ENCODE measurements at regions not wholly inside any gene's neighbourhood (a gene's known extent, or its start where the extent isn't known, plus 50 kb on each side); places are given as distances from the start of the nearest gene placed in this dataset.

DNA sequence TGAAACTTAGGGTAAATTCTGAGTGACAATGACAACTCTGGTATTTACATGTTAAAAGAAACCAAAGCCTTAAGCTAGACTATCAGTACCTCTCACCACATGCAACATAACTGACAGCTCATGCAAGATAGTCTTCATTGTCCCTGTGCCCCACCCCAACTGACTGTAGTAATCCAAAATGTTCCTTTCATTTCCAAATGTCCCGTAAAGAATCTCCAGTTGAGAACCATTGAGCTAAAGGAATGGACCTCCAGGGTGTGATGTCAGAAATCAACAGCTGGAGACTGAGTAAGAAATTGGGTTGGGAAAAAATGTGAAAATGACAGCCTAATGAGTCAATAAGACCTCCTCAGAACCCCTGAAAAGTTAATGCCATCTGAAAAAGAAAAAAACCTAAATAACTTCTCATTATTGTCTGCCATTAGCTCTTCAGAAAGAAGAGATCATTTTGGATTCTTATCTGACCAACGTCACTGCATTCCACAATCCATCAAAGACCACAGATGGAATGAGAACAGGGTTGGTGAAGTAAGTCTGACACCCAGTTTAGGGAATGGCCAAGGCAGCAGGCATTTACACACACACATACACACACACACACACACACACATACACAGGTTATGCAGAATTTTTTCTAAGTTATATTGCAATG lies 51.7 kb upstream of the ACVR2A start:
- no peak for DNase-seq

GRCh38 chr2:147790580-147790979 lies 54.2 kb upstream of the ACVR2A start:
- no peak for DNase-seq

GRCh38 chr2:147789720-147790119 lies 55.1 kb upstream of the ACVR2A start:
- no peak for DNase-seq

DNA sequence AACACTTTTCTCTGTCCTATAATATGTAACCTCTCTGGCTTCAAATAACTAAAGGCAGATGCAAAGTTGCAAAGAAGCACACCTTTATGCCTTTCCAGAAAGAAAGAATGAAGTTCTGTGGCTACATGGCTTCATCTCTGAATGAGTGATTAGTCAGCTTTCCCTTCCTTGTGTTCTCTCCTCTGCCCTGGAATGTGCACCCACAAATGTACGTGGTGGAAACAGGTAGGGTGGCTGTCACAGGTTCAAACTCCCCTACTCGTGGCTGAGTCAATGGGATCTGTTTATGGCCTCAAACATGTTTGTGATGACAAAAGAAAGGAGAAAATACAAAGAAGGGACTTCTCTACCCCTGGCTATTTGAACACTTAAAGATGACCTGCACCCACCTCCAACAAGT lies 55.5 kb upstream of the ACVR2A start:
- DNase-seq: no peak

- DNase-seq: no peak
These were observed 62.5 kb upstream of the ACVR2A start for GRCh38 chr2:147782141-147782930.

DNA sequence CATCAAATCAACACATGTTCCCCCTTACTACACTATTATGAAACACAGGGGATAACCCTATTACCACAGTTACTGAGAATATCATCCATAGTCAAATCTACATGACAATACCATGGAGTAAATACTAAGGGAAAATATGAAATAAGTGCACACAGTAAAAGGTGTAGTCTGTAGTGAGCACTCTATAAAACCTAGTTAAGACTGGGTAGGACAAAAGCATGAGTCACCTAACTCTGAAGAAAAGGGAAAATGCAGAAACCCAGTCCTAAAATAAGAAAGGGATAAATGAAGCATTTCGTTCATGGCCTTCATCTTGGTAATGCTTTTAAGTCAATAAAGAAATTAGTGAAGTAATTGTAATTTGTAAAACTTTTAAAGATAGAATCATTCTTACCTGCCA lies 65.4 kb upstream of the ACVR2A start:
- no peak for DNase-seq

DNA sequence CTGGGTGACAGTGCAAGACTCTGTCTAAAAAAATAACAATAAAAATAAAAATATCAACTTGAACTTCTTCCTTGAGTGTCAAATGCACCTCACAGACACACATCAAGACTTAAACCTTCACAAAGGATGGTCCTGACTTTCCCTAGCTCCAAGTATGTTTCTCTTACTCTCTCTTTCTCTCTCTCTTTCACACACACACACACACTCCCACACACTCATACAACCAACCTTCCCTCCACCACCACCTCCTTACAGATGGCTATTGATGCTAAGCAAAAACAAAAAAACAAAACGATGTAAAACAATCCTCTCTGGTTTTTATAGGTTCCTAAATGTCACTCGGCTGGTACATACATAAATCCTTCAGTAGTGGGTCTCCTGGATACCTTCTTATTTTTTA lies 67.4 kb upstream of the ACVR2A start:
- DNase-seq: no peak

DNA sequence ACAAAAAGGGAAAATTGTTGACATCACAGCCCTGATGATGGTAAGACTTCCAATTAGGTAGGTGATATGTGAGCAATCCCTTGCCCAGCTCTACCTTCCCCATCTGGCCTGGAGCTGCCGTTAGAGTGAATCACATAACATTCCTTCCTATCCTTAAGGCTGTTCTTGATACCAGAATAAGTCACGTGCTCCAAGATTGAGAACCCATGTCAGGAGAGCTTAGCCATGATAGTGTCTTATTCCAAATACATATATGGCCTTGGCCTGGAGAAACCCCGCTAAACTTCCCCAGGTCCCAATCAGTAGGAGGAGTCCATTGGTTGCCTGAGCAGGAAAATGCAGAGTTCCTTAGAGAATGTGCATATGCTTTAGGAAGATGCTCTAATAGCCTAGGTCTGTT lies 70.0 kb upstream of the ACVR2A start:
- DNase-seq: no peak

DNA sequence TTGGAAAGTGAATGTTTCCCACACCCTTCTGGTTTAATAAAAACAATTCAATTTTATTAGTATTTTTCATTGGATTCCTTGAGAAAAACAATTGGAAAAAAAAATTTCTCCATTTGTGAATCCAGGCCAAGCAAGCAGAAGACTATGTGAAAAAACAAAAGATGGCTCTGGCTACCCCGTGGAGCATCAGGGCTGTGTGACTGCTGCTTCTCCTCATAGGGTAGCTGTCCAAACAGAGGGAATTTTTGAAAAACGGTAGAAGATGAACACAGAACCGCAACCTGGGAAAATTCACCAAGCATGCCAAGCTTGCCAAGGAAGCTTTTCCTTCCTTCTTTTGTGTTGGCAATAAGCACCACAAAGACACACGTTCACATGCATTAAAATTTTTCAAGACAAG lies 71.3 kb upstream of the ACVR2A start:
- DNase-seq: no peak

- DNase-seq: no peak
These were observed 72.0 kb upstream of the ACVR2A start for GRCh38 chr2:147772781-147773180.

GRCh38 chr2:147763861-147764260 lies 81.0 kb upstream of the ACVR2A start:
- no peak for DNase-seq

GRCh38 chr2:147760984-147761383 lies 83.8 kb upstream of the ACVR2A start:
- no peak for DNase-seq

- DNase-seq: no peak
These were observed 85.3 kb upstream of the ACVR2A start for GRCh38 chr2:147759536-147759935.

GRCh38 chr2:147758821-147759220 lies 86.0 kb upstream of the ACVR2A start:
- no peak for DNase-seq

GRCh38 chr2:147756069-147756468 lies 88.8 kb upstream of the ACVR2A start:
- no peak for DNase-seq

DNA sequence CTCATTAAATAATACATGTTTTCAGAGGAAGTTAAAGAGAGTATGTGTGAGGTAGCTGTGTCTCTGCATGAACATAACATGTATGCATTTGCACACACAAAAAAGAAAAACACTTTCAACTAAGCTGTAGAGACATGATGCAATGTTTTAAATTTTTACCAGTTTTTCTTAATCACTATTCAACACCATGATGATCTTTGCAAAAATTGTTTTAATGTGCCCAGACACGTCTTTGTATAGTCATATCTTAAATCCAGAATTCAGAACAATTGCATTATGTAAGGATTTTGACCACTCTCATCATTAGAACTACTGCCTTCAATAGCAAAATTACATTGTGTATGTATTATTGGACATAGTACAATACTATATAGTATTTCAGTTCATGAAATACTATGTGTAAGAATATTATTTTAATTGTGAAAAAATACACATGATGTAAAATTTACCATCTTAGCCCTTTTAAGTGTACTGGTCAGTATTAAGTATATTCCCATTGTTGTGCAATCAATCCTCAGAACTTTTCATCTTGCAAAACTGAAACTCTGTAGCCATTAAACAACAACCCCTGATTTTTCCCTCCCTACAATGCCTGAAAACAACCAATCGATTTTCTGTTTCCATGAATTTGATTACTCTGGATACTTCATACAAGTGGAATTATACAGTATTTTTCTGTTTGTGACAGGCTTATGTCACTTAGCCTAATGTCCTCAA lies 104.5 kb upstream of the ACVR2A start:
- no peak for DNase-seq

- DNase-seq: no peak
These were observed 105.3 kb upstream of the ACVR2A start for GRCh38 chr2:147739508-147739907.

DNA sequence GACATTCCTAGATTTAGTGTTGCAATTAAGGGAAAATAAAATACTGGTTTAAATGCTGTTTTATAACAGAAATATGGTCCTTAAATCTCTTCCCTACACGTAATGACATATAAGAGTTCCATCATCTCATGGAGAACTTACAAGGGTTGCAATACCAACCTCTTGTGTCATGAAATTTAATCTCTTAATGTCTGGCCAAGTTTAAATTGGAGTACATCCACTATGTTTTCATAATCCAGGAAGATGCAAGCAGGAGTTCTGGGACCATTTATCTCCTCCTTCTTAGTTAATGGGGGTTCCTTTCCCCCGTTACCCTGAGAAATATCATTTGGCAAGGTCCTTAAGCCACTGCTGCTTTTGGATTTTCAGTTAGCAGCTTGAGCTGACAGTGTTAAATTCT lies 126.0 kb upstream of the ACVR2A start:
- no peak for DNase-seq

DNA sequence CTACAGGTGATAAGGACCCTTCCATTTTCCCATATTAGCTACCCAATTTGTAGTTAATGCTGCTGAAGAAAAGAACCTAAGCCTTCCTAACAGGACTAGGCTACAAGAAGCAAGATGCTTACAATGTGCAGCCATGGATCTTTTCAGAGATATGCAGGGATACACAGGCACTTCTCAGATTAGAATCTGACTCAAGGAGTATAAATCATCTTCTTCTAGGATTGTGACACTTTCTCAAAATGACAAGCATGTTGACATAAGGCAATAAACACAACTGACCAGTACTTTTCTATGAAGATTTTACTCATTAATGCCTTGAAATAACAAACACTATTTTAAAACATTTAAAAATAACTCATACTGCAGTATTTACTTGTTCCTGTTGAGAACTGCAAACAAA lies 127.9 kb upstream of the ACVR2A start:
- no peak for DNase-seq

DNA sequence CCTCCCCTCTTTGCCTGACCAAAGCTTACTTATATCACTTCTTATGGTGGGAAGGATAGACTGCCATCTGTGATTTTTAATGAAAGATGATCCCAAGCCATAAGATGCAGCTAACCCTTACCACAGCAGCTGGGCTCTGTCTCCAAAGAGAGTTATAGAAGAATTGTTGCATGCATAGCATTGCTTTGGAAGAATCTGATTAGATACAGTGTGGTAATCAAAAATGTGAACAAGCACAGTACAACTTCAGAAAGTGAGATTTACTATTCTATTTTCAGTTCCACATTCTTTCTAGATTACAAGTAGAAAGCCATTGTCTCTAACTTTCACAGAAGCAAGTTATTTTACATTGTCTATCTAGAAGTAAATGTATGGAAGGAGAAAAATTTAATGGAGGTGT lies 129.0 kb upstream of the ACVR2A start:
- no peak for DNase-seq

GRCh38 chr2:147714582-147714981 lies 130.2 kb upstream of the ACVR2A start:
- no peak for DNase-seq

GRCh38 chr2:147713349-147713748 lies 131.5 kb upstream of the ACVR2A start:
- DNase-seq: no peak

GRCh38 chr2:147712051-147712450 lies 132.8 kb upstream of the ACVR2A start:
- DNase-seq: no peak

- DNase-seq: no peak
These were observed 133.8 kb upstream of the ACVR2A start for GRCh38 chr2:147711031-147711430.
